CD4-positive, alpha-beta memory T cell (primary cell): ENCODE measurements at regions not wholly inside any gene's neighbourhood (a gene's known extent, or its start where the extent isn't known, plus 50 kb on each side); places are given as distances from the start of the nearest gene placed in this dataset.

Experiments
- CTCF ChIA-PET: fragments of 350-600 bp; sonication (Branson Sonifier 250); formaldehyde crosslinking; loops from one replicate; lab custom pipeline; 2021; ENCODE audit warnings: inconsistent platforms; ENCODE audit not compliant: partially characterized antibody; lab: Charles Lee
- POLR2A ChIA-PET: fragments of 350-600 bp; sonication (Branson Sonifier 250); formaldehyde crosslinking; loops from one replicate; lab custom pipeline; 2021; ENCODE audit not compliant: partially characterized antibody; lab: Charles Lee
- DNase-seq, 5 donors: peaks; one replicate each; pipeline versions ENCODE4 v3.0.0 to v3.0.0-alpha.2; 2020 to 2022; ENCODE audit warnings: mixed read lengths in 1 of 5
- H3K27ac ChIP-seq: one replicate; pipeline ENCODE4 v1.7.0; 2013; ENCODE audit warnings: low read depth, low read length
- H3K27me3 ChIP-seq: 2 replicates; pipeline ENCODE4 v1.7.0; 2013; ENCODE audit warnings: mild to moderate bottlenecking, low read length, moderate library complexity; ENCODE audit not compliant: insufficient read depth
- H3K36me3 ChIP-seq: 2 replicates; pipeline ENCODE4 v1.7.0; 2013; ENCODE audit warnings: mild to moderate bottlenecking, low read length, moderate library complexity; ENCODE audit not compliant: insufficient read depth
- H3K4me1 ChIP-seq: 2 replicates; pipeline ENCODE4 v1.7.0; 2013; ENCODE audit warnings: mild to moderate bottlenecking, low read length, moderate library complexity; ENCODE audit not compliant: insufficient read depth
- H3K4me3 ChIP-seq, 2 donors: one replicate each; pipeline ENCODE4 v1.7.0; 2013; ENCODE audit warnings: low read length in 2 of 2, mild to moderate bottlenecking in 1 of 2
- H3K9me3 ChIP-seq, 2 donors: one replicate each; pipeline ENCODE4 v1.7.0; 2013; ENCODE audit warnings: low read length in 2 of 2, control low read depth in 1 of 2; ENCODE audit not compliant: control insufficient read depth in 1 of 2
- H3K27ac Mint-ChIP-seq, 7 donors: one replicate each; pipeline ENCODE4 v1.8.0; 2020 to 2021; ENCODE audit warnings: mixed read lengths in 7 of 7, mild to moderate bottlenecking in 6 of 7, inconsistent platforms in 3 of 7, moderate library complexity in 3 of 7
- H3K27me3 Mint-ChIP-seq, 2 donors: one replicate each; pipeline ENCODE4 v1.8.0; 2020 to 2021; ENCODE audit warnings: mixed read lengths in 2 of 2
- H3K36me3 Mint-ChIP-seq, 2 donors: one replicate each; pipeline ENCODE4 v1.8.0; 2020 to 2021; ENCODE audit warnings: mixed read lengths in 2 of 2, inconsistent platforms in 1 of 2, mild to moderate bottlenecking in 1 of 2
- H3K4me1 Mint-ChIP-seq, 4 donors: one replicate each; pipeline ENCODE4 v1.8.0; 2020 to 2021; ENCODE audit warnings: mixed read lengths in 4 of 4, mild to moderate bottlenecking in 1 of 4
- H3K4me3 Mint-ChIP-seq, 8 donors: one replicate each; pipeline ENCODE4 v1.8.0; 2020 to 2021; ENCODE audit warnings: mixed read lengths in 8 of 8, mild to moderate bottlenecking in 7 of 8, moderate library complexity in 6 of 8, inconsistent platforms in 3 of 8
- H3K9me3 Mint-ChIP-seq, 8 donors: one replicate each; pipeline ENCODE4 v1.8.0; 2020 to 2021; ENCODE audit warnings: mixed read lengths in 8 of 8, mild to moderate bottlenecking in 5 of 8, inconsistent platforms in 3 of 8, moderate library complexity in 1 of 8
- intact Hi-C: fragments of 100-400 bp; cut with micrococcal nuclease; formaldehyde crosslinking; loops from one replicate; pipeline ENCODE4 v1.15.1; 2023

- Histone ChIP-seq H3K9me3 (no peaks in the 10 kb centered on the region), H3K36me3 (no peaks in the 10 kb centered on the region), H3K4me3 (no peak overlapping the region), H3K4me1 (no peaks in the 10 kb centered on the region), H3K27ac (no peak overlapping the region), H3K27me3 (no peaks in the 10 kb centered on the region)
- POLR2A ChIA-PET = no interaction called here
- CTCF ChIA-PET = no interaction called here
- H3K9me3 Mint-ChIP-seq = peaks cover 0 to 4% (median 0%) of the 10 kb centered on the region in 8 donors
- no peaks in the 10 kb centered on the region for H3K36me3 Mint-ChIP-seq
- no peak overlapping the region for H3K27ac Mint-ChIP-seq
- intact Hi-C loops = no loop called here
- H3K4me3 Mint-ChIP-seq = no peak overlapping the region
- H3K27me3 Mint-ChIP-seq = no peaks in the 10 kb centered on the region
- no peak for DNase-seq
- H3K4me1 Mint-ChIP-seq = no peaks in the 10 kb centered on the region
These were observed 74.9 kb downstream of the GLUD2 start for GRCh38 chrX:121122332-121122731.

GRCh38 chrX:121128925-121129877 lies 81.8 kb downstream of the GLUD2 start:
- Mint-ChIP-seq H3K27me3 (no peaks in the 10 kb centered on the region), H3K9me3 (peaks cover 0 to 2% (median 0%) of the 10 kb centered on the region in 8 donors), H3K4me1 (no peaks in the 10 kb centered on the region), H3K4me3 (no peak overlapping the region), H3K27ac (no peak overlapping the region), H3K36me3 (no peaks in the 10 kb centered on the region)
- H3K27ac ChIP-seq = no peak overlapping the region
- intact Hi-C loops = no loop called here
- no peaks in the 10 kb centered on the region for H3K27me3 ChIP-seq
- H3K36me3 ChIP-seq = no peaks in the 10 kb centered on the region
- H3K9me3 ChIP-seq = no peaks in the 10 kb centered on the region
- no peaks in the 10 kb centered on the region for H3K4me1 ChIP-seq
- ChIA-PET POLR2A (no interaction called here), CTCF (no interaction called here)
- no peak overlapping the region for H3K4me3 ChIP-seq
- DNase-seq = no peak

- intact Hi-C loops = no loop called here
- H3K4me3 ChIP-seq = no peak overlapping the region
- H3K27ac Mint-ChIP-seq = no peak overlapping the region
- H3K9me3 ChIP-seq = no peaks in the 10 kb centered on the region
- POLR2A ChIA-PET = no interaction called here
- H3K4me1 ChIP-seq = no peaks in the 10 kb centered on the region
- H3K4me1 Mint-ChIP-seq = no peaks in the 10 kb centered on the region
- no peak for DNase-seq
- no peaks in the 10 kb centered on the region for H3K36me3 Mint-ChIP-seq
- no peak overlapping the region for H3K27ac ChIP-seq
- CTCF ChIA-PET = no interaction called here
- no peaks in the 10 kb centered on the region for H3K36me3 ChIP-seq
- no peaks in the 10 kb centered on the region for H3K27me3 Mint-ChIP-seq
- no peaks in the 10 kb centered on the region for H3K9me3 Mint-ChIP-seq
- H3K4me3 Mint-ChIP-seq = no peak overlapping the region
- H3K27me3 ChIP-seq = no peaks in the 10 kb centered on the region
These were observed 85.3 kb downstream of the GLUD2 start for GRCh38 chrX:121132675-121133074.

GRCh38 chrX:121135488-121136207 lies 88.2 kb downstream of the GLUD2 start:
- Histone ChIP-seq H3K36me3 (no peaks in the 10 kb centered on the region), H3K4me3 (no peak overlapping the region), H3K9me3 (no peaks in the 10 kb centered on the region), H3K27me3 (no peaks in the 10 kb centered on the region), H3K27ac (no peak overlapping the region), H3K4me1 (no peaks in the 10 kb centered on the region)
- intact Hi-C loops = no loop called here
- POLR2A ChIA-PET = no interaction called here
- no peak for DNase-seq
- CTCF ChIA-PET = no interaction called here
- Mint-ChIP-seq H3K27me3 (no peaks in the 10 kb centered on the region), H3K27ac (no peak overlapping the region), H3K4me3 (no peak overlapping the region), H3K9me3 (no peaks in the 10 kb centered on the region), H3K4me1 (no peaks in the 10 kb centered on the region), H3K36me3 (no peaks in the 10 kb centered on the region)

DNA sequence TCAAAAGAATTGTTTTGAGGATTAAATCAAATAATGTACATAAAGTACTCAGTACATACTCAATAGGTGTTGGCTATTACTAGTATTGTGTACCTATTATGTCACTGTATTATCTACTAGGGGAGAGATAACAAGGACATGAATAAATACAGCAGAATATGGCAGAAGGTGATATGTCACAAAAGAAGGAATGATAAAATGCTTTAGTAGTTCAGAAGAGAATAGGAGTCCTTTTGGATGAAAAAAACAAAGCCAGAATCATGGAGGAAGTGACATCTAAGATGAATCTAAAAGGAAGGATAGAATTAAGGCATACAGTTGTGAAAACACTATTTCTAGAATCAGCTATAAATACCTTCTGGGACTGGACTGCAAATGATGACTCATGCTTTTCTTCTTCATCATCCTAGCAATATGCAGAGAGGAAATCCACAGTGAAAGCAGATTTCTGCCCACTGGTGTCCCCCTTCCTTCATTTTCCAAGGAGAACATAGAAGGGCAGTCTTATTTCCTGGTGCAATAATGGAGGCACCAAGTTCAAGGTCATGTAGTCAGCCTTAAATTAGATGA lies 98.7 kb downstream of the GLUD2 start:
- Histone ChIP-seq H3K4me1 (no peaks in the 10 kb centered on the region), H3K9me3 (no peaks in the 10 kb centered on the region), H3K27ac (no peak overlapping the region), H3K36me3 (no peaks in the 10 kb centered on the region), H3K4me3 (no peak overlapping the region), H3K27me3 (no peaks in the 10 kb centered on the region)
- no peak overlapping the region for H3K27ac Mint-ChIP-seq
- H3K36me3 Mint-ChIP-seq = no peaks in the 10 kb centered on the region
- DNase-seq = no peak
- no peaks in the 10 kb centered on the region for H3K4me1 Mint-ChIP-seq
- ChIA-PET POLR2A (no interaction called here), CTCF (no interaction called here)
- H3K9me3 Mint-ChIP-seq = no peaks in the 10 kb centered on the region
- intact Hi-C loops = no loop called here
- no peak overlapping the region for H3K4me3 Mint-ChIP-seq
- H3K27me3 Mint-ChIP-seq = no peaks in the 10 kb centered on the region

DNA sequence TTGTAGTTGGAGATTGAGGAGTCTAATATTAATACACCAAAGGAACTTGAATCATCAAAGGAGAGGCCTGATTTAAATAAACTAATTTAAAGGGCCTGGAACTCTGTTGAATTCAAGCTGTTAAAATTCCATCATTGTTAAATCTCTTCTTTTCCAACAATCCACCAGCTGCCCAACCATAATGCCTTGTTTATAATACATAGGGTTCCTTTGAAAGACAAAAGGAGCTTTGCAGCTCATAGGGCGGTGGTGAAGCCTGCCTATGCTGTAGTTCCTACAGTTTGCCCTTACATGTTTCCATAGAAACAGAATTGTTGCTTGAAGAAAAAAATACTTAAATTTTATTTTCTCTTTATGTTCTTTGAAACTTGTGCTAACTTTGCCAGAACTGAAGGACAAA lies 102.8 kb downstream of the GLUD2 start:
- intact Hi-C loops = no loop called here
- POLR2A ChIA-PET = no interaction called here
- H3K27ac ChIP-seq = no peak overlapping the region
- Mint-ChIP-seq H3K4me1 (no peaks in the 10 kb centered on the region), H3K9me3 (no peaks in the 10 kb centered on the region), H3K36me3 (no peaks in the 10 kb centered on the region), H3K27me3 (no peaks in the 10 kb centered on the region), H3K27ac (no peak overlapping the region), H3K4me3 (no peak overlapping the region)
- H3K36me3 ChIP-seq = no peaks in the 10 kb centered on the region
- CTCF ChIA-PET = no interaction called here
- H3K4me1 ChIP-seq = no peaks in the 10 kb centered on the region
- no peak for DNase-seq
- no peak overlapping the region for H3K4me3 ChIP-seq
- no peaks in the 10 kb centered on the region for H3K9me3 ChIP-seq
- no peaks in the 10 kb centered on the region for H3K27me3 ChIP-seq

GRCh38 chrX:121151293-121151692 lies 103.9 kb downstream of the GLUD2 start:
- no peaks in the 10 kb centered on the region for H3K9me3 ChIP-seq
- ChIA-PET POLR2A (no interaction called here), CTCF (no interaction called here)
- intact Hi-C loops = no loop called here
- no peak for DNase-seq
- no peak overlapping the region for H3K27ac ChIP-seq
- no peak overlapping the region for H3K27ac Mint-ChIP-seq
- no peaks in the 10 kb centered on the region for H3K4me1 Mint-ChIP-seq
- H3K27me3 ChIP-seq = no peaks in the 10 kb centered on the region
- H3K36me3 ChIP-seq = no peaks in the 10 kb centered on the region
- H3K4me1 ChIP-seq = no peaks in the 10 kb centered on the region
- H3K36me3 Mint-ChIP-seq = no peaks in the 10 kb centered on the region
- H3K9me3 Mint-ChIP-seq = no peaks in the 10 kb centered on the region
- H3K27me3 Mint-ChIP-seq = no peaks in the 10 kb centered on the region
- H3K4me3 ChIP-seq = no peak overlapping the region
- H3K4me3 Mint-ChIP-seq = no peak overlapping the region
